H1 (cell line): ENCODE measurements at regions not wholly inside any gene's neighbourhood (a gene's known extent, or its start where the extent isn't known, plus 50 kb on each side); places are given as distances from the start of the nearest gene placed in this dataset.
A peak's percentile ranks its signal among the peaks of the same experiment; 100 is the strongest.

ENCODE experiments used
- CTCF ChIA-PET: fragments of 300-600 bp; sonication (Branson Sonifier 250); formaldehyde crosslinking; loops from one replicate; lab custom pipeline; 2021; ENCODE audit not compliant: partially characterized antibody; lab: Charles Lee
- POLR2A ChIA-PET: fragments of 300-600 bp; sonication (Branson Sonifier 250); formaldehyde crosslinking; loops from one replicate; lab custom pipeline; 2021; ENCODE audit warnings: inconsistent platforms; ENCODE audit not compliant: partially characterized antibody; lab: Charles Lee
- DNase-seq, 2 experiments: peaks; one replicate each; pipeline versions ENCODE4 v3.0.0 to v3.0.0-alpha.2; 2010 to 2022; ENCODE audit warnings: low spot score in 2 of 2, low read depth in 1 of 2, mixed read lengths in 1 of 2
- FAIRE-seq: peaks from 2 replicates; lab custom pipeline; 2011; peaks lifted over from hg19 to GRCh38; lab: Jason Lieb, UNC
- H2AFZ ChIP-seq: 2 replicates; pipeline ENCODE4 v1.8.1; 2012; ENCODE audit warnings: low read length, inconsistent platforms
- H2AK5ac ChIP-seq: 2 replicates; pipeline ENCODE4 v1.6.1; 2013; ENCODE audit warnings: low read depth, low read length
- H2BK120ac ChIP-seq: replicated peaks from 2 replicates; pipeline ENCODE3; 2013; ENCODE audit warnings: low read depth, low read length, inconsistent platforms
- H2BK12ac ChIP-seq: 2 replicates; pipeline ENCODE4 v1.6.1; 2013; ENCODE audit warnings: low read depth, low read length
- H2BK15ac ChIP-seq: 2 replicates; pipeline ENCODE4 v1.6.1; 2013; ENCODE audit warnings: low read length
- H2BK20ac ChIP-seq: 2 replicates; pipeline ENCODE4 v1.6.1; 2013; ENCODE audit warnings: low read length
- H2BK5ac ChIP-seq: 2 replicates; pipeline ENCODE4 v1.6.1; 2013; ENCODE audit warnings: low read depth, low read length
- H3K14ac ChIP-seq: 2 replicates; pipeline ENCODE4 v1.6.1; 2013; ENCODE audit warnings: inconsistent platforms; ENCODE audit not compliant: insufficient read length
- H3K18ac ChIP-seq: 2 replicates; pipeline ENCODE4 v1.6.1; 2013; ENCODE audit warnings: low read length; ENCODE audit errors: extremely low read depth
- H3K23ac ChIP-seq: 2 replicates; pipeline ENCODE4 v1.6.1; 2013; ENCODE audit warnings: inconsistent platforms; ENCODE audit not compliant: insufficient read length
- H3K23me2 ChIP-seq: 2 replicates; pipeline ENCODE4 v1.6.1; 2013; ENCODE audit warnings: low read depth, low read length
- H3K27ac ChIP-seq: 2 replicates; pipeline ENCODE4 v1.6.1; 2011; ENCODE audit warnings: low read depth, low read length, inconsistent platforms
- H3K27me3 ChIP-seq, 4 experiments: replicated peaks in 1 of 4; 1 replicate in 1 of 4; 2 replicates in 3 of 4; pipeline versions ENCODE4 v1.6.1 to v1.8.1; 2011 to 2013; ENCODE audit warnings: low read length in 3 of 4, mild to moderate bottlenecking in 3 of 4, inconsistent platforms in 2 of 4, mixed read lengths in 2 of 4, moderate library complexity in 1 of 4; ENCODE audit not compliant: control insufficient read depth in 3 of 4, insufficient read depth in 3 of 4; ENCODE audit errors: extremely low read depth in 1 of 4
- H3K36me3 ChIP-seq, 4 experiments: 2 replicates each; pipeline versions ENCODE4 v1.6.1 to v1.8.1; 2011 to 2013; ENCODE audit warnings: mild to moderate bottlenecking in 4 of 4, low read length in 3 of 4, moderate library complexity in 2 of 4, control low read depth in 1 of 4, inconsistent platforms in 1 of 4; ENCODE audit not compliant: insufficient read depth in 4 of 4, control insufficient read depth in 2 of 4
- H3K4ac ChIP-seq: replicated peaks from 2 replicates; pipeline ENCODE3; 2013; ENCODE audit warnings: low read length, low read depth, mixed read lengths, inconsistent platforms; ENCODE audit not compliant: insufficient read length
- H3K4me1 ChIP-seq, 4 experiments: replicated peaks in 1 of 4; 1 replicate in 1 of 4; 2 replicates in 3 of 4; pipeline versions ENCODE4 v1.6.1 to v1.8.1; 2011 to 2013; ENCODE audit warnings: low read length in 3 of 4, inconsistent platforms in 2 of 4, mixed read lengths in 1 of 4; ENCODE audit not compliant: insufficient read depth in 4 of 4, control insufficient read depth in 3 of 4
- H3K4me2 ChIP-seq, 2 experiments: 2 replicates each; pipeline versions ENCODE4 v1.6.1 to v1.8.1; 2011 to 2013; ENCODE audit warnings: low read depth in 2 of 2, low read length in 2 of 2, control low read depth in 1 of 2, inconsistent platforms in 1 of 2, mild to moderate bottlenecking in 1 of 2; ENCODE audit not compliant: insufficient read depth in 1 of 2
- H3K4me3 ChIP-seq, 4 experiments: fragments of 200-600, 300-600 bp in 1 of 4; sonication (generic), shearing (Covaris generic), sonication (Bioruptor Twin) in 1 of 4; 2 replicates each; pipeline versions ENCODE4 v1.5.1 to v1.8.1; 2011 to 2016; ENCODE audit warnings: low read length in 4 of 4, low read depth in 3 of 4, control low read depth in 2 of 4, inconsistent platforms in 2 of 4, mild to moderate bottlenecking in 2 of 4, mixed read lengths in 1 of 4, moderate library complexity in 1 of 4; ENCODE audit not compliant: insufficient read depth in 2 of 4; ENCODE audit errors: extremely low read depth in 1 of 4
- H3K56ac ChIP-seq: replicated peaks from 2 replicates; pipeline ENCODE3; 2013; ENCODE audit warnings: low read depth, mild to moderate bottlenecking, mixed read lengths, low read length, inconsistent platforms; ENCODE audit not compliant: insufficient read length
- H3K79me1 ChIP-seq: 2 replicates; pipeline ENCODE4 v1.6.1; 2013; ENCODE audit warnings: low read depth, low read length, control low read depth
- H3K79me2 ChIP-seq, 2 experiments: 2 replicates each; pipeline versions ENCODE4 v1.6.1 to v1.8.1; 2012 to 2013; ENCODE audit warnings: low read length in 2 of 2, mild to moderate bottlenecking in 2 of 2, inconsistent platforms in 1 of 2; ENCODE audit not compliant: insufficient read depth in 2 of 2, control insufficient read depth in 1 of 2
- H3K9ac ChIP-seq, 4 experiments: replicated peaks in 1 of 4; 1 replicate in 1 of 4; 2 replicates in 3 of 4; pipeline versions ENCODE4 v1.6.1 to v1.8.1; 2011 to 2013; ENCODE audit warnings: low read depth in 3 of 4, low read length in 3 of 4, control low read depth in 2 of 4, mild to moderate bottlenecking in 2 of 4, moderate library complexity in 2 of 4, inconsistent platforms in 1 of 4; ENCODE audit errors: extremely low read depth in 1 of 4
- H3K9me3 ChIP-seq, 2 experiments: 2 replicates each; pipeline versions ENCODE4 v1.6.1 to v1.8.1; 2012 to 2013; ENCODE audit warnings: mild to moderate bottlenecking in 2 of 2, moderate library complexity in 2 of 2, control low read depth in 1 of 2, inconsistent platforms in 1 of 2, low read depth in 1 of 2, low read length in 1 of 2, mixed read lengths in 1 of 2; ENCODE audit not compliant: insufficient read depth in 2 of 2
- H4K20me1 ChIP-seq, 2 experiments: replicated peaks in 1 of 2; 2 replicates each; pipeline versions ENCODE3 to v1.8.1; 2011 to 2013; ENCODE audit warnings: inconsistent platforms in 2 of 2, low read length in 2 of 2, mild to moderate bottlenecking in 1 of 2; ENCODE audit not compliant: insufficient read depth in 2 of 2, control insufficient read depth in 1 of 2
- H4K5ac ChIP-seq: 2 replicates; pipeline ENCODE4 v1.6.1; 2013; ENCODE audit warnings: low read length, low read depth, mixed read lengths, inconsistent platforms; ENCODE audit not compliant: insufficient read length
- H4K8ac ChIP-seq: 2 replicates; pipeline ENCODE4 v1.8.0; 2013; ENCODE audit warnings: mild to moderate bottlenecking, moderate library complexity, low read length, inconsistent platforms; ENCODE audit not compliant: insufficient read depth; ENCODE audit errors: extremely low read depth
- H4K91ac ChIP-seq: replicated peaks from 2 replicates; pipeline ENCODE3; 2013; ENCODE audit warnings: low read length, mixed read lengths, inconsistent platforms; ENCODE audit not compliant: insufficient read length
- HDAC6 ChIP-seq: IDR thresholded peaks from one replicate; pipeline ENCODE4 v1.7.1; 2012; ENCODE audit warnings: low read depth, mild to moderate bottlenecking, inconsistent platforms, low read length, moderate library complexity
- KDM1A ChIP-seq: fragments of 200-600, 300-600 bp; sonication (generic); IDR thresholded peaks from 2 replicates; pipeline ENCODE4 v1.7.1; 2016; ENCODE audit warnings: mild to moderate bottlenecking, low read length, borderline replicate concordance
- POLR2A ChIP-seq, 2 experiments: IDR thresholded peaks; 1 replicate in 1 of 2; 2 replicates in 1 of 2; pipeline ENCODE4 v1.6.1; 2011; ENCODE audit warnings: low read depth in 2 of 2, low read length in 2 of 2, mild to moderate bottlenecking in 2 of 2; ENCODE audit errors: control extremely low read depth in 1 of 2
- TBP ChIP-seq: IDR thresholded peaks from 2 replicates; pipeline ENCODE4 v1.6.1; 2011; ENCODE audit warnings: low read depth, low read length, improper control_type of control experiment
- WGBS, 2 experiments: shearing (Covaris generic) in 1 of 2; methylation state at CpG; one replicate each; pipeline versions ENCODE4 v1.1.6 to v1.1.7; 2013 to 2015; ENCODE audit warnings: low lambda C conversion rate in 2 of 2, mixed read lengths in 2 of 2, inconsistent platforms in 1 of 2, low coverage in 1 of 2, missing lambda C conversion rate in 1 of 2; ENCODE audit not compliant: insufficient replicate concordance in 2 of 2, insufficient coverage in 1 of 2, insufficient read length in 1 of 2; ENCODE audit errors: extremely low coverage in 1 of 2, missing lambda C conversion rate in 1 of 2; 5-methylcytosine and 5-hydroxymethylcytosine counted together

- H3K9ac ChIP-seq = no peak overlapping the region
- no peak overlapping the region for H2BK120ac ChIP-seq
- H3K9me3 ChIP-seq = no peaks in the 10 kb centered on the region
- no peaks in the 10 kb centered on the region for H3K23me2 ChIP-seq
- H3K14ac ChIP-seq = no peak overlapping the region
- H3K4me2 ChIP-seq = no peak overlapping the region
- no peaks in the 10 kb centered on the region for H3K79me2 ChIP-seq
- 87% methylated on average over 8 of the region's 8 CpGs; no CpG with 5 or more reads in 1 of the 2 experiments for WGBS, 2 experiments
- no peak overlapping the region for H4K8ac ChIP-seq
- ChIA-PET POLR2A (no interaction called here), CTCF (interaction anchor here (1.3 kb wide), 1 partner anchor 157 kb away, joined by 5 read pairs; no protein-coding TSS in a partner anchor)
- no peaks in the 10 kb centered on the region for H4K20me1 ChIP-seq
- H3K4ac ChIP-seq = no peak overlapping the region
- no peaks in the 10 kb centered on the region for H3K27me3 ChIP-seq
- no peak overlapping the region for H2BK5ac ChIP-seq
- no peak overlapping the region for H2BK15ac ChIP-seq
- H3K23ac ChIP-seq = no peak overlapping the region
- H4K5ac ChIP-seq = no peak overlapping the region
- no peak for FAIRE-seq
- no peak overlapping the region for H3K18ac ChIP-seq
- no peak overlapping the region for H3K27ac ChIP-seq
- no peak overlapping the region for H2BK20ac ChIP-seq
- no peak for DNase-seq
- H2AFZ ChIP-seq = peak overlapping the region; percentile 26; the same call in 1 of the 2 replicates
- no peak overlapping the region for H2AK5ac ChIP-seq
- no peaks in the 10 kb centered on the region for H3K36me3 ChIP-seq
- no peaks in the 10 kb centered on the region for H3K79me1 ChIP-seq
- no peak overlapping the region for H4K91ac ChIP-seq
- H3K4me3 ChIP-seq = no peak overlapping the region
- H3K56ac ChIP-seq = no peak overlapping the region
- no peak for TF ChIP-seq HDAC6
- no peak for TF ChIP-seq KDM1A
- TF ChIP-seq TBP = no peak
- TF ChIP-seq POLR2A (IDR thresholded peaks at IDR 0.05; ENCODE audit: control extremely low read depth in 1 of 2, low read depth in 2 of 2, low read length in 2 of 2) = no peak
- H2BK12ac ChIP-seq = no peak overlapping the region
- no peaks in the 10 kb centered on the region for H3K4me1 ChIP-seq
These were observed 77.8 kb upstream of the CD55 start for GRCh38 chr1:207243442-207244408.
